NCI-H226 (cell line): ENCODE measurements at regions not wholly inside any gene's neighbourhood (a gene's known extent, or its start where the extent isn't known, plus 50 kb on each side); places are given as distances from the start of the nearest gene placed in this dataset.
A peak's percentile ranks its signal among the peaks of the same experiment; 100 is the strongest.
"Not testable (repeated sequence)": the region's sequence is repeated elsewhere in the genome, so short reads cannot be mapped to it uniquely, and the experiment has no call there.

Experiments
- DNase-seq: peaks from one replicate; pipeline ENCODE4 v3.0.0-alpha.2; 2015

DNA sequence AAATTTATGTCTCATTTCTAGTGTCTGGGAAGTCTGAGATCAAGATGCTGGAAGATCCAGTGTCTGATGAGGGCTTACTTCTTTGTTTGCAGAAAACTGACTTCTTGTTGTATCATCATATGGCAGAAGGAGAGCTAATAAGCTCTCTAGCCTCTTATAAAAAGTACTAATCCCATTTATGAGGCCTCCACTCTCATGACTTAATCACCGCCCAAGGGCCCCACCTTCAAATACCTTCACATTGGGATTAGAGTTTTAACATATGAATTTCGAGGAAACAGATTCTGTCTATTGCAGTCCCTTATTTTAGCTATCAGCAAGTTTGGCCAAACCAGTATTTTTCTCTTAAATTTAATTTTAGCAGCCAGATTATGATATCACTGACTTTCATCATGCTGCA, 150.2 kb upstream of the TMPRSS15 start:
- DNase-seq: no peak

GRCh38 chr21:18567770-18568169, 164.2 kb upstream of the TMPRSS15 start:
- not testable (repeated sequence) for DNase-seq

DNA sequence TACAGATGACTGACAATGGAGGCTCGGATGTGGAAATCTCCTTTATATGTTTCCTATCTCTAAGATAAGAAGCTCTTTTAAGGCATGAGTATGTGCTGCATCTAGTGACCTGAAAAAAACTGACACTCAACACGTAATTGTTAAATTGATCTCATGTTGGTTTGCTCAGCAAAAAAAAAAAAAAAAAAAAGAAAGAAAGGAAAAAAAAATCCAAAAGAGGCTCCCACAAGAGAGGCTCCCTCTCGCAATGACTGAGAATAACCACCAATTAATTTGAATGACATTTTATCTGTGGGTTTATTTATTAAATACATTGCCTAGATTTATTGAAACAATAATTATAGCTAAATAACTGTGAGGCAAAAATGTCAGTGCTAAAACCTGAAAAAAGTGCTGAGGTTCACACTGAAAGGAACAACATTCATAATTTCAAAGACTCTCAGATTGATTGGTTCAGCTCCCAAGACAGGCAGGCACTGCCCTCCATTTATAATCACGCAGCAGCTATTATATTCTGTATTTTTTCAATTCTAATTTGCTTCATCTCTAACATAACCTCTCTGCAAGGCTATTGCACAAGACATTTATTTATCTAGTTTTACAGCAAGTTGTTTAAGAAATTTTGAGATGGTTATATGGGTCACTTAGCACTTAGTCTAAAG, 184.5 kb upstream of the TMPRSS15 start:
- DNase-seq: no peak

DNA sequence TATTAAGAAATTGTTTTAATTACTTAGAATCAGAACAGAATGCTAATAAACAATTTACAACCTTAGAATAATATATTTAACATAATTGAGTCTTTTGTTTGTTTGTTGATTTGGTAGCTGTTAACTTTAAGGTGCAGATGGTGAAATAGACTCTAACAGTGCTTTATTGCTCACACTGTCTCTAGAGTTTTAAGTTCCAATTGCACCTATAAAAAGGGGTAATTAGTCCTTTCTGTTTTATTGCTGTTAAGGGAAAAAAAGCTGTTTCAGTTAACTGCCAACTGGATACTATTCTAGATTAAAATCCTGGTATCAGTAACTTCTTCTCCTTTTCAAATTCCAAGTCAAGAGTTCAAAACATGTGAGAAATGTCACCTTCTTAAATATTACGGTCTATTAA, 197.6 kb upstream of the TMPRSS15 start:
- no peak for DNase-seq

DNA sequence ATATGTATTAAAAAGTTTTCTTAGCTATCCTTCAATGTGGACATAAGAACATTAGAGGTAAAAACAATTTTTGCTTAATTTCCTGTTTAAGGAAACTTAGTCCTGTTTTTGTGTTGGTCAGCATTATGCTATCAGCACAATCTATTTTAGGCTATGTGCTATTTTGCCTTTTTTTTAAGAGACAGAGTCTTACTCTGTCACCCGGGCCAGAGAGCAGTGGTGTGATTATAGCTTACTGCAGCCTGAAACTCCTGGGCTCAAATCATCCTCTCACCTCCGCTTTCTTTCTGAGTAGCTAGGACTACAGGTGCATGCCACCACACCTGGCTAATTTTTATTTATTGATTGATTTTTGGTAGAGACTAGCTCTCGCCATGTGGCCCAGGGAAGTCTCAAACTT, 199.1 kb upstream of the TMPRSS15 start:
- no peak for DNase-seq

GRCh38 chr21:18603261-18603660, 199.7 kb upstream of the TMPRSS15 start:
- DNase-seq: no peak

DNA sequence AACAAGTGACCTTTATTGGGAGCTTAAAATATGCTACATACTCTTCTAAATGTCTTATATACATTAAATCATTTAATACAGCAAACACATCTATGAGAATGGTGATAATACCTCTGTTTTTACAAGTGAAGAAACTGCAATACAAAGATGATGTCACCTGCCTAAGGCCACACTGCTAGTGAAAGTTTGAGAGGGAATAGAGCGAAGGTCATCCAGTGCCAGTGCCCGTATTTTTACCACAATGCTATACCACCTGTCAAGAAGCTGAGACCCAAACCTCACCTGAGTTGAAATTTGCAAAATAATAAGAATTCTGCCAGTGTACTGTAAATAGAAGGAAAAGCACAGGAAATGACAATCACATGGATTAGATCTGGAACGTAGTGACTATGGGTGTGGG, 200.4 kb upstream of the TMPRSS15 start:
- DNase-seq: no peak

DNA sequence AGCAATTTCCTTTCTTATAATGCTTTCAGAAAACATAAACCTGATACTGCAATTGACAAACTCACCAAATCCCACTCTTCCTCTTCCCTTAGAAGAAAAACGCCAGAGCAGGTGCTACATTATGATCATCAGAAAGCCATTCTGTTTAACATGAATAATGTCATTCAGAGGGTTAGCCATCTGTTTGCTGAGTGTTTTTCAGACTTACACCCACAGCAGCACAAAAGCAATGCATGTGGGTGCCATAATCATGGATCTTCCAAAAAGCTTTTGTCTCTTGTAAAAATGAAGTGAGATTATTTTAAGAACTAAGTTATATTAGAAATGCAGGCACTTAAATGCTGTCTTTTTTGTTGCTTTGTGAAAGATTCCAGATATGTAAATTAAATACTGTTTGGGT, 204.6 kb upstream of the TMPRSS15 start:
- no peak for DNase-seq

DNA sequence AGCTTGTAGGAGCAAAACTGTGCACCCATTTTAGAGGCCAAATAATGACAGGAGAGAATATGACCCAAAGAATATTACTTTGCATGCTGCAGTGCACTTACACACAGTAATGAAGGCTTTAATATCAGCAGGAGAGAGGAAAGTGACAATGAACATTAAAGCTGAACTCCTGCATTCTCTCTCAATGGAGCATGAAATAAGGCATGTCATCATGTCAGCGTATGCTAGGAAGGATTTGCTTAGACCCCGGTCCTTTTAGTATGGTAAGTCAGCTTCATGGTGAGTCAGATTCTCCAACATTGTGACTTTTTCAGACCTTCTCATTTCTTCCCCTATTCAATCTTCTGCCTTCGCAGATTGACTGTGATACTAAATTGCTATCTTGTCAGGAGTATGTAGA, 210.7 kb upstream of the TMPRSS15 start:
- DNase-seq: no peak

- no peak for DNase-seq
Observed at GRCh38 chr21:18617291-18617690, 213.7 kb upstream of the TMPRSS15 start.

GRCh38 chr21:18620436-18620835, 216.9 kb upstream of the TMPRSS15 start:
- DNase-seq: no peak

DNA sequence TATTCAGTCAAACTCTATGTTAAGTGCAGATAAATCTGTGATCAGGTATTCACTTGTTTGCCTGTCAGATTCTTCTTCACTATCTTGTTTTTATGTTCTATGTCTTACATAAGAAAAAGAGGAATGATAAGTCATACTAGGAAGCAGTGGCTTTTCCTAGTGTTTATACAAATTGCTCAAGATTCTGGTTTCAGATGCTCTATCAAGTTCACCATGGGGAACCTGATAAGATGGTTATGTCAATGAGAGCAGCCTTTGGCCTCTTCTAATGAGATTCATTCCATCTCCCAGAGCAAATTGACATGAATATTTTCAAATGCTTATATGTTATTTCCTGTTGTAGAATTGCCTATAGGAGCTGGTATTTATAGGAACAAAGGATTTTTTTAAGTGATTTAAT, 218.8 kb upstream of the TMPRSS15 start:
- DNase-seq: peak; percentile 33

- DNase-seq: no peak
Observed at GRCh38 chr21:18630446-18630845, 226.9 kb upstream of the TMPRSS15 start.

DNA sequence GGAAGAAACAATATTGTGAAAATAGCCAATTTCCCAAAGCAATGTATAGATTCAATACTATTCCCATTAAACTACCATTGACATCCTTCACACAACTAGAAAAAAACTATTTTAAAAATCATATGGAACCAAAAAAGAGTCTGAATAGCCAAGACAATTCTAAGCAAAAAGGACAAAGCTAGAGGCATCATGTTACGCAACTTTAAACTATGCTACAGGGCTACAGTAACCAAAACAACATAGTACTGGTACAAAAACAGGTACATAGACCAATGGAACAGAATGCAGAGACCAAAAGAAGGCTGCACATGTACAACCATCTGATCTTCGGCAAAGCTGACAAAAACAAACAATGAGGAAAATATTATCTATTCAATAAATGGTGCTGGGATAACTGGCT, 233.3 kb upstream of the TMPRSS15 start:
- DNase-seq: no peak

- DNase-seq: no peak
Observed at GRCh38 chr21:18646116-18646515, 242.5 kb upstream of the TMPRSS15 start.

DNA sequence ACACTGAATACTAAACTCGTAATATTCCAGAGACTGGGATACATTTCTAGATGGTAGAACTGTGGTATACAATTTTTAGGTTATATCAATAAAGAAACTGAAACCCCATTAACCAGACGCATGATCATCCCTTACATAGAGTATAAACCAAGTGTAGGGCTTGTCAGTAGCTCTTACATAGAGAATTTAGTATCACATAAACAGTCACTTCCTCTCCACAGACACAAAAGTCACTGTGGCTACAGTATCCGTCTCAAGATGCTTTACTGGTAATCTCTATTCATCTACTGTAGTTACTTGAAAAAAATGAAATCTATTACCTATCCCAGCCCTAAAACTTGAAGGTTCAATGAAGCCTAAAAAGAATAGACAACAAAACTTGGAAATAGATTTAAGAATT, 252.3 kb upstream of the TMPRSS15 start:
- no peak for DNase-seq

DNA sequence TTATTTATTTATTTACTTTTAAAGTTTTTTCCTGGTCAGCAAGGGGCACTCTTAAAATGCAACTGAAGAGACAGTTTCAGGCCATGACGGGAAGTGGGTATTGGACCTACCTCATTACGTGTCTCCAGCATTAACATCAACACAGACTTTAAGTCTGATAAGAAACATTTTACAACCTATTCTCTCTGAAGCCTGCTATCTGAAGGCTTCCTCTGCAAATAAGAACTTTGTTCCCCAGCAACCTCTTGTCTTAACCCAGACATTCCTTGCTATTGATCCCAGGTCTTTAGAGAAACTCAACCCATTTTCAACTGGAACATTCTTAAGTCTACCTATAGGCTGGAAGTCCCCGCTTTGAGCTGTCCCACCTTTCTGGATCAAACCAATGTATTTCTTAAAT, 258.3 kb upstream of the TMPRSS15 start:
- no peak for DNase-seq

DNA sequence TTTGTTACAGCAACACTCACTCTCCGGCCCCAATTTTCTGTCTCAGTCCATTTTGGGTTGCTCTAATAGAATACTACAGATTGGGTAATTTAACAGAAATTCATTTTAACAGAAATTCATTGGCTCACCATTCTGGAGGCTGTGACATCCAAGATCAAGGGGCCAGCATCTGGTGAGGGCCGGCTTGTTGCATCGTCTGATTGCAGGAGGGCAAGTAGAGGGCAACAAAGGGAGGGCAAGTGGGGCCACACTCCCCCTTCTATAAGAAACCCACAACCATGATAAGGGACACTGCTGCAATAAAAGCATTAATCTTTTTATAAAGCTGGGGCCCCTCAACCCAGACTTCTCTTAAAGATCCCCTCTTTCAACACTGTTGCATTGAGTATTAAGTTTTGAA, 260.1 kb upstream of the TMPRSS15 start:
- no peak for DNase-seq

- no peak for DNase-seq
Observed at GRCh38 chr21:18666725-18667124, 263.1 kb upstream of the TMPRSS15 start.

DNA sequence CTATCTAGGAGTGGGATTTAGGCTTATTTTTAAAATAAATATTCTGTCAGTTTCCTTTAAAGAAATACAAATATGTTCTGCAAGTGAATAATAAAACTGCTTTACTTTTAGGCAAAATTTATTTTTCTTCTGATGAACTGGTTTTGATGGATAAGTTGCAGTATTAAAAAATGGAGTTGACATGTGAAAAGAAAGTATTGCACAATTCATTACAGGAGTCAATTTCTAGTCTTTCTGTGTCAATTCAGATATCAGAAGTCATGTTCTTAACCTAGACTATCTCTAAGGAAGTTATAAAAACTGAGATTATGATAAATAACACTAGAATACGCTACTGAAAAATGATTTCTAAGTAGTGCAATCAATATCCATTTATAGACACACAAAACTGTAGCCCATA, 270.2 kb upstream of the TMPRSS15 start:
- no peak for DNase-seq

DNA sequence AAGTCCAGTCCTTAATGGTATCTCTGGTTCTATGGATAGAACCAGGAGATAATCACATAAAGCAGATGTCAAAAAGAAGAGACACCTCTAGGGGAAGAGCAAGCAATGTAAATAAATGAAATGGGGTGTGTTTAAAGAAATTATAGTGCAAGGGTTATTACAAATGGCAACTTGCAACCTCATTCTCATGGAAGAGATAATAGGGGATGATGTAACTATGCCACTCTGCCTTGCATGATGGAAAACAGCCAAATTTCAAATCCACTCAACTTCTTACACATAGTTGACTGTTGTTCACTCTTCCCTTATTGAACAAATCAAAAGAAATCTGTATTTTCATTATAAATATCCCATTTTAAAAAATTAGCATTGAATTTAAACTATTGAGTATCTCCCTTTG, 274.0 kb upstream of the TMPRSS15 start:
- DNase-seq: peak; percentile 31

GRCh38 chr21:18705971-18706370, 302.4 kb upstream of the TMPRSS15 start:
- no peak for DNase-seq

DNA sequence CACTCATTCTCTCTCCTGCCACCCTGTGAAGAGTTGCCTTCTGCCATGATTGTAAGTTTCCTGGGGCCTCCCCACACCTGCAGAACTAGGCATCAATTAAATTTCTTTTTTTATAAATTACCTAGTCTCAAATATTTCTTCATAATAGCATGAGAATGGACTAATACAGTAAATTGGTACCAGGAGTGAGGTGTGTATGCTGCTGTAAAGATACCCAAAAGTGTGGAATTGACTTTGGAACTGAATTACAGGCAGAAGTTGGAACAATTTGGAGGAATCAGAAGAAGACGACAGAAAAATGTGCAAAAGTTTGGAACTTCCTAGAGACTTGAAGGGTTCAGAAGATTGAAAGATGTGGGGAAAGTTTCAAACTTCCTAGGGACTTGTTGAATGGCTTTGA, 308.1 kb upstream of the TMPRSS15 start:
- no peak for DNase-seq

DNA sequence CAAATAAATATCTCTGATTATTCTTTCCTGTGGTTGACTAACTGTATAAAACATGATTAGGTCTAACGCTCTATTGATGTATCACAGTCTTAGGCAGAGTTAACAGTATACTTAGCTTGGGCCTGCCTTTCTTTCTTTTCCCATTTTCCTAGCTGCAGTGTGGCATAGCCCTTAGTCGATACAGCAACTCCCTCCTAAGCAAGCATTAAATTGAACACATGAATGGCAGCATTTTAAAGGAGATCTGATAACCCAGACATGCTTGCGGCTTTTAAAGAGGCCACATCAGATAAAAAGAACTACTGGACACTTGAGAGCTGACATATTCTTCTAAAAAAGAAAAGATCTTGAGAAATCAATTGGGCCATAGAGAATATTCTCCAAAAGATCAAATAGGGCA, 312.0 kb upstream of the TMPRSS15 start:
- no peak for DNase-seq

- DNase-seq: no peak
Observed at GRCh38 chr21:18716578-18717138, 313.1 kb upstream of the TMPRSS15 start.
